ENCODE measurements at regions not wholly inside any gene's neighbourhood (a gene's known extent, or its start where the extent isn't known, plus 50 kb on each side); places are given as distances from the start of the nearest gene placed in this dataset.

- H2BK15ac ChIP-seq (ENCODE audit: low read depth, low read length) = no peak overlapping the region
- no peak overlapping the region for H3K4me2 ChIP-seq (ENCODE audit: insufficient read depth, insufficient read length, low read length)
- H3T11ph ChIP-seq (ENCODE audit: low read length) = no peak overlapping the region
- H4K91ac ChIP-seq (ENCODE audit: insufficient read length, low read depth, low read length) = no peak overlapping the region
- no peak overlapping the region for H2AFZ ChIP-seq (ENCODE audit: low read length)
- H2BK120ac ChIP-seq (ENCODE audit: low read depth, low read length, poor library complexity, severe bottlenecking) = no peak overlapping the region
- H3K27me3 Mint-ChIP-seq (ENCODE audit: low read depth) = no peaks in the 10 kb centered on the region; the same call in 1 of the 2 replicates
- no peak overlapping the region for H2BK5ac ChIP-seq (ENCODE audit: insufficient read length, low read length)
- H2BK20ac ChIP-seq (ENCODE audit: low read depth, low read length, poor library complexity, severe bottlenecking) = no peak overlapping the region
- WGBS (ENCODE audit: extremely low coverage, insufficient read length, low lambda C conversion rate) = no CpG with 5 or more reads among the region's 4 CpGs
- no peaks in the 10 kb centered on the region for H3K4me1 Mint-ChIP-seq
- DNase-seq = no peak
- H3K23me2 ChIP-seq (ENCODE audit: insufficient read length, low read depth, low read length, poor library complexity, severe bottlenecking) = no peaks in the 10 kb centered on the region
- no peak overlapping the region for H3K23ac ChIP-seq (ENCODE audit: insufficient read length, low read depth, low read length)
- no peak overlapping the region for H3K14ac ChIP-seq (ENCODE audit: insufficient read depth, low read length)
- no peaks in the 10 kb centered on the region for H3K27me3 ChIP-seq (ENCODE audit: insufficient read depth, low read length)
- H3K79me2 ChIP-seq (ENCODE audit: insufficient read depth, low read length) = no peaks in the 10 kb centered on the region
- H3K27ac Mint-ChIP-seq = no peak overlapping the region
- no peaks in the 10 kb centered on the region for H3K79me1 ChIP-seq (ENCODE audit: insufficient read depth, low read depth, low read length, poor library complexity, severe bottlenecking)
- TF ChIP-seq CTCF (conservative IDR thresholded peaks at IDR 0.05) = no peak
- H3K56ac ChIP-seq (ENCODE audit: insufficient read length, low read depth, low read length) = no peak overlapping the region
- no peak overlapping the region for H3K4me3 Mint-ChIP-seq
- H3K36me3 Mint-ChIP-seq (ENCODE audit: insufficient read depth in 1 of 3, low read depth in 3 of 3) = no peaks in the 10 kb centered on the region
- no peak overlapping the region for H3K18ac ChIP-seq (ENCODE audit: insufficient read length, low read depth, low read length)
- H4K20me1 ChIP-seq (ENCODE audit: control insufficient read depth, insufficient read depth, insufficient read length) = no peaks in the 10 kb centered on the region
- H3K27ac ChIP-seq (ENCODE audit: insufficient read length, low read depth, low read length) = no peak overlapping the region
- no peak overlapping the region for H2AK5ac ChIP-seq (ENCODE audit: insufficient read length, low read length)
- no peaks in the 10 kb centered on the region for H3K9me3 ChIP-seq (ENCODE audit: control insufficient read depth, low read depth, low read length)
- H4K8ac ChIP-seq (replicated peaks; ENCODE audit: insufficient read length, low read depth, low read length) = no peak overlapping the region
- H2BK12ac ChIP-seq (ENCODE audit: insufficient read length, low read depth, low read length) = no peak overlapping the region
- no peaks in the 10 kb centered on the region for H3K4me1 ChIP-seq (ENCODE audit: insufficient read depth, low read length)
- H4K5ac ChIP-seq (ENCODE audit: insufficient read length, low read depth, low read length) = no peak overlapping the region
- H3K9me3 Mint-ChIP-seq = no peaks in the 10 kb centered on the region
- no peak overlapping the region for H3K9ac ChIP-seq (ENCODE audit: extremely low read depth, insufficient read length, low read length)
- H3K4ac ChIP-seq (ENCODE audit: low read depth, low read length) = no peak overlapping the region
Observed at GRCh38 chr5:28463728-28464127, 1425.3 kb upstream of the CDH9 start.

All from H9 (cell line).